ENCODE measurements at regions not wholly inside any gene's neighbourhood (a gene's known extent, or its start where the extent isn't known, plus 50 kb on each side); places are given as distances from the start of the nearest gene placed in this dataset.
A peak's percentile ranks its signal among the peaks of the same experiment; 100 is the strongest.
"Not testable (repeated sequence)": the region's sequence is repeated elsewhere in the genome, so short reads cannot be mapped to it uniquely, and the experiment has no call there.

DNA sequence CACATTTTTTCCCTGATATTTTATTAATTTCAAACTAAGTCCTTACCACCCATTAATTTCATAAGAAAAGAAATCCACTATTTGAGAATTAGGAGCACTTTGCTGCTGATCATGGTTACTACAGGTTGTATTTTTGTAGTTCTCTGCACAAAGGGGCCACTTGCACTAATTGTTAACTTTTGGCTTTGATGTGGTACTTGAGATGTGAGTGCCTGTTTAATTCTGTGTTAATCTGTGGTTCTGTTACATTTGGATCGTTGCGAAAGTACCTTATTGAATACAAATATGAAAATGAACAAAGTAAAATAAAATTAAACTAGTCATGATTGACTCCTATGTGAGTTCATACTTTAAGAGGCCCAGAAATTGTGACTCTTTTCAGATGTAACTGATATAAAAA, 374.9 kb upstream of the RGS6 start:
- no peaks in the 10 kb centered on the region for H3K27me3 Mint-ChIP-seq
- peaks cover 2% of the 10 kb centered on the region for H3K36me3 Mint-ChIP-seq
- H3K9me3 Mint-ChIP-seq = no peaks in the 10 kb centered on the region
- peak overlapping the region; percentile 93 for H3K27ac Mint-ChIP-seq
- H3K4me3 Mint-ChIP-seq = peak overlapping the region; percentile 68
- peaks cover 73% of the 10 kb centered on the region for H3K4me1 Mint-ChIP-seq

DNA sequence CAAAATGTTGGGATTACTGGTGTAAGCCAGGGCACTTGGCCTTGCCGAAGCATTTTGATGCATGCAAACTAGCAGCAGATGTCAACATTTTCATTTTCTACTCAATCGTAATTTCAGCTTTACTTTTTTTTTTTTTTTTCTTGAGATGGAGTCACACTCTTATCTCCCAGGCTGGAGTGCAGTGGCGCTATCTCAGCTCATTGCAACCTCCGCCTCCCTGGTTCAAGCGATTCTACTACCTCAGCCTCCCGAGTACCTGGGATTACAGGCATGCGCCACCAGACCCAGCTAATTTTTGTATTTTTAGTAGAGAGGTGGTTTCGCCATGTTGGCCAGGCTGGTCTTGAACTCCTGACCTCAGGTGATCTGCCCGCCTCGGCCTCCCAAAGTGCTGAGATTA, 373.3 kb upstream of the RGS6 start:
- H3K36me3 Mint-ChIP-seq, H3K4me3 Mint-ChIP-seq, H3K27me3 Mint-ChIP-seq, H3K9me3 Mint-ChIP-seq: not testable (repeated sequence)
- Mint-ChIP-seq H3K27ac (peak overlapping the region; percentile 47), H3K4me1 (peaks cover 65% of the 10 kb centered on the region)

DNA sequence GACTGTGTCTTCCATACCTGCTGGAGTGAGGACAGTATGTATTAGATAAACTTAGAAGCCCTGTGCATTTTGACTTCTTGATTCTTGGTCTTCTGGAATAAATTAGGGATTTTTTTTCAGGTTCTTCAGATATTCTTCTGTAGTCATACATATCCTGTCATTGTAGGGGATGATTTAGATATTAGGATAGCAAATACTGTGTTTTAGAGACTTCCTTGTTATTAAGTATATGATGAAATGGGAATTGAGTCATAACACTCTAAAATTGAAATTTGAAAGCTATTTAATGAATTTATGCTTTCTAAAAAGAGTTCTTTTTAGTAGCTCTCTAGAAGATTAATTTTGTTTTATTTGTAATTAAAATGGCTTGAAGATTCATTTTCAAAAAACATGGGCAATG, 371.5 kb upstream of the RGS6 start:
- Mint-ChIP-seq H3K9me3 (no peaks in the 10 kb centered on the region), H3K4me3 (no peak overlapping the region), H3K36me3 (peaks cover 2% of the 10 kb centered on the region), H3K27ac (no peak overlapping the region), H3K27me3 (no peaks in the 10 kb centered on the region), H3K4me1 (peaks cover 47% of the 10 kb centered on the region)

DNA sequence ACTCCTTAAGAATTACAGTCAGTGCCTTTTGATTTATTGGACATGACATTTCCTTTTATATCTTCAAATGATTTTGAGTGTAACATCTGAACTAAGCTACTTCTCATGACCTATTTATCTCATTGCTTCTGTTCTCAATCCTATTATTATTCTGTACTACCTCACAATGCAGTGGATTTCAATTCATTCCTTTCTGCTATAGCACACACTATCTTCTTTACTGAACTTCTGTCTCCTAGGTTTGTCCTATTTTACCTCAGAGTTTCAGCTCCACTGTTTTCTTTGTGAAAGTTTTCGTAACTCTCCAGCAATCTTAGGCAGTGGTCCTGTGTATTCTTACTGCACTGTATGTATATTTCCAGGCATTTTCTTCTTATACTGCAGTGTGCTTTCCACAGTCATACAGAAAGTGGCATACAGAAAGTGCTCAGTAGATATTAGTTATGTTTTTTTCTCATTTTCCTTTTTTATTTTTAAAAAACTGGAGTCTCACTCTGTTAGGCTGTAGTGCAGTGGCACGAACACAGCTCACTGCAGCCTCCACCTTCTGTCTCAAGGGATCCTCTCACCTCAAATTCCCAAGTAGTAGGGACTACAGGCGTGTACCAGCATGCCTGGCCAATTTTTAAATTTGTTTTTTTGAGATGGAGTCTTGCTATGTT, 368.6 kb upstream of the RGS6 start:
- no peak overlapping the region for H3K27ac Mint-ChIP-seq
- H3K4me3 Mint-ChIP-seq = no peak overlapping the region
- no peaks in the 10 kb centered on the region for H3K9me3 Mint-ChIP-seq
- H3K36me3 Mint-ChIP-seq = no peaks in the 10 kb centered on the region
- peaks cover 24% of the 10 kb centered on the region for H3K4me1 Mint-ChIP-seq
- H3K27me3 Mint-ChIP-seq = no peaks in the 10 kb centered on the region

DNA sequence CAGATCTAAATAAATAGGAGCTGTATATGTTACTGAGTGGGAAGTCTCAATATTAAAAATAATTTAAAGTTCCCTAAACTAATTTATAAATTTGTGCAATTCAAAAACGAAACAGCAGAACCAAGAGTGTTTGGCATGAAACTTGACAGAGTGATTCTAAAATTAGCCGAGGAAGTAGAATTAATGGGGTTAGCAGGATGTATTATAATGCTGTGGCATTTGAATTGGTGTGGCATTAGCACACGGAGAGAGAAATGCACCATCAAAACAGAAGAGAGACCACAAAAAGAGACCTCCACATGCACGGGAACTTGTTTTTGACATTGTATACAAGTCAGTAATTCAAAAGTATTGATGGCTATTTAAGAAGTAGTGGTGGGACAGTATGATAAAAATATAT, 366.0 kb upstream of the RGS6 start:
- peaks cover 2% of the 10 kb centered on the region for H3K36me3 Mint-ChIP-seq
- H3K9me3 Mint-ChIP-seq = no peaks in the 10 kb centered on the region
- no peak overlapping the region for H3K4me3 Mint-ChIP-seq
- no peak overlapping the region for H3K27ac Mint-ChIP-seq
- H3K4me1 Mint-ChIP-seq = peaks cover 13% of the 10 kb centered on the region
- H3K27me3 Mint-ChIP-seq = no peaks in the 10 kb centered on the region

DNA sequence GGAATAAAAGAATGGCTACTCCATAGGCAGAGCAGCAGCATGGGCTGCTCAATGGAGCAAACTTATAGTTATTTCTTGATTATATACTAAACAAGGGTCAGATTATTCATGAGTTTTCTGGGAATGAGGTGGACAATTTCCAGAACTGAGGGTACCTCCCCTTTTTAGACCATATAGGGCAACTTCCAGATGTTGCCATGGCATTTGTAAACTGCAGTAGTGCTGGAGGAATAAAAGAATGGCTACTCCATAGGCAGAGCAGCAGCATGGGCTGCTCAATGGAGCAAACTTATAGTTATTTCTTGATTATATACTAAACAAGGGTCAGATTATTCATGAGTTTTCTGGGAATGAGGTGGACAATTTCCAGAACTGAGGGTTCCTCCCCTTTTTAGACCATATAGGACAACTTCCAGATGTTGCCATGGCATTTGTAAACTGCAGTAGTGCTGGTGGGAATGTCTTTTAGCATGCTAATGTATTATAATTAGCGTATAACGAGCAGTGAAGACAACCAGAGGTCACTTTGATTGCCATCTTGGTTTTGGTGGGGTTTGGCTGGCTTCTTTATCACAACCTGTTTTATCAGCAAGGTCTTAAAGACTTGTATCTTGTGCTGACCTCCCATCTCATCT, 364.6 kb upstream of the RGS6 start:
- peaks cover 19% of the 10 kb centered on the region for H3K4me1 Mint-ChIP-seq
- not testable (repeated sequence) for H3K4me3 Mint-ChIP-seq, H3K27me3 Mint-ChIP-seq, H3K9me3 Mint-ChIP-seq, H3K27ac Mint-ChIP-seq, H3K36me3 Mint-ChIP-seq

DNA sequence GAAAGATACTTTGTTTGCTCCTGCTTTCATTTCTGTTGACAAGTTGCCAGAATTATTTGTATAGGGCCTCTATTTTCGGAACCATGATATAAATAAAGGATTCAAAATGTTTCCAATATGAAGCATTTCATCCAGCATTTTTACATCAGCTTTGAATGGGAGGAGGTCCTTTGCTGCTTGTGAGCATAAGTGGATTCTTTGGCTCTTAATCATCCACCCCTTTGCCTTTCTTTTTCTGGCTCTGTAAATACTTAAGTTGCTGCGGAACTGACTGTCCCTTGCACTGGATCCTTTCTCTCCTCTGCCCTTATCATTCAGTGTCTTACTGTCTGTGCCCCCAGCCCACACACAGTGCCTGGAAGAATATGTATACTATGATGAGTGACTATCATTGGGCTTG, 357.3 kb upstream of the RGS6 start:
- H3K27ac Mint-ChIP-seq = no peak overlapping the region
- H3K4me3 Mint-ChIP-seq = no peak overlapping the region
- H3K36me3 Mint-ChIP-seq = peaks cover 7% of the 10 kb centered on the region
- no peaks in the 10 kb centered on the region for H3K9me3 Mint-ChIP-seq
- H3K4me1 Mint-ChIP-seq = peaks cover 38% of the 10 kb centered on the region
- no peaks in the 10 kb centered on the region for H3K27me3 Mint-ChIP-seq

DNA sequence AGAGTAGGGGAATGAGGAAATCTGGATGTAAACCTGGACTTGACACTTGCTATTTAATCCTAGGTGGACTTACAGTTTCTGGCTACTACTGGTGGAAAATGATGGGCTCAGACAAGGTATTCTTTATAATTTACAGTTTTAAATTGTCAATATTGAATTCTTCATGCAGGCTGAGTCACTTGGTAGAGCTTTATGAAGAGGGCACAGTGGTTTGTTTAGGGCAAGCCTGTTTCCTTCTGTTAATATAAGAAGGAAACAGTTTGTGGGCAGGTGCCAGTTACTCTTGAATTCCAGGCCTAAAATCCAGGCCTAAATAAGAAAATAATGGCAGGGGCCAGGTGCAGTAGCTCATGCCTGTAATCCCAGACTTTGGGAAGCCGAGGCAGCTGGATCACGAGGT, 355.8 kb upstream of the RGS6 start:
- H3K36me3 Mint-ChIP-seq = peaks cover 6% of the 10 kb centered on the region
- H3K27ac Mint-ChIP-seq = no peak overlapping the region
- peaks cover 38% of the 10 kb centered on the region for H3K4me1 Mint-ChIP-seq
- H3K4me3 Mint-ChIP-seq = no peak overlapping the region
- no peaks in the 10 kb centered on the region for H3K27me3 Mint-ChIP-seq
- no peaks in the 10 kb centered on the region for H3K9me3 Mint-ChIP-seq

DNA sequence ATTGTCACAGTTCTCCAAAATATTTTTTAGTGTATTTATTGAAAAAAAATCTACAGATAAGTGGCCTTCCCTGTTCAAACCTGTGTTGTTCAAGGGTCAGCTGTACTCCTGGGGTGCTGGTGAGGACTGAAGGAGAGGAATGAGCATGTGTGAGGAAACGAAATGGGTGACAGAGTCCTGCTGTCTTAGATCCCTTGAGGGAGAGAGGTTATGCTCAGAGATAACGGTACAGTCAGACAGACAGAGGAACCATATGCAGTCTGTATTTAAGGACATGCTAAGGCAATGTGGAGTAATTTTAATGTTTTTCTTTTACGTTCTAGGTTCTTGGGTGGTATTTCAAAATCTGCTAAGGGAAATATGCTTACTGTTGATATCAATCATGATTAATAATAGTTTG, 352.9 kb upstream of the RGS6 start:
- Mint-ChIP-seq H3K36me3 (peaks cover 9% of the 10 kb centered on the region), H3K27me3 (no peaks in the 10 kb centered on the region), H3K9me3 (no peaks in the 10 kb centered on the region), H3K27ac (no peak overlapping the region), H3K4me3 (no peak overlapping the region), H3K4me1 (peaks cover 33% of the 10 kb centered on the region)

DNA sequence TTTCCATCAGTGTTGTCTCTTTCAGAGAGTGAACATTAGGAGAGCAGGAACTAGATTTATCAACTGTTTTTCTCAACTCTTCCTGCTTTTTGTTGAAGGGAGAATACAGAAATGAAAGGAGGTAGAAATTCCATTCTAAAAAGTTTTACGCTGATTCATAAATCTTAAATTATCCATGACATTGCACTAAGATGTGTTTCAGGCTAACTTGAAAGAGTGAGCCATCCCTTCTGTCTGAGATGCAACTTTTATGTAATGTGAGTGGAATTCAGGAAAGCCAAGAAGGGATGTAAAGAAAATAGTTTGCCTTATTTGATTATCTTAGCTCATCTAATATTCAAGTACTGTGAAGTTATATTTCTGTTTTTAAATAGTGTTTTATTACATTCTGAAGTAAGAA, 349.5 kb upstream of the RGS6 start:
- Mint-ChIP-seq H3K4me3 (no peak overlapping the region), H3K9me3 (no peaks in the 10 kb centered on the region), H3K27ac (peak overlapping the region; percentile 46), H3K36me3 (peaks cover 9% of the 10 kb centered on the region), H3K4me1 (peaks cover 34% of the 10 kb centered on the region), H3K27me3 (no peaks in the 10 kb centered on the region)

DNA sequence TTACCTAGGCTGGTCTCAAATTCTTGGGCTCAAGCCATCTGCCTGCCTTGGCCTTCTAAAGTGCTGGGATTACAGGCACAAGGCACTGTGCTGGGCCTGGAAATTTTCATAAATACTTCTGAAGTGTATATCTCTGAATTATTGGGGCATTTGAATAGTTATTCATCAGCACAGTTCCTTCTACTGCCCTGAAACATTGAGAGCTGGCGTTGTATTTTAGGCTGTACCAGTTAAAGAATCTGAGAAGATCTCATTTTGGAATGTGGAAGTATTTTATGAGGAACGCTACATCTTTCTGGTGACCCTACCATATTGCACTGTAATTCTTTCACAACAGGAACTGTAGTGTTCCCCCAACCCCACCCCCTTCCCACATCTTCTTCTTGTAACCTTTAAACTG, 349.0 kb upstream of the RGS6 start:
- Mint-ChIP-seq H3K4me3 (no peak overlapping the region), H3K27ac (no peak overlapping the region), H3K27me3 (no peaks in the 10 kb centered on the region), H3K4me1 (peaks cover 33% of the 10 kb centered on the region), H3K9me3 (no peaks in the 10 kb centered on the region), H3K36me3 (peaks cover 9% of the 10 kb centered on the region)

DNA sequence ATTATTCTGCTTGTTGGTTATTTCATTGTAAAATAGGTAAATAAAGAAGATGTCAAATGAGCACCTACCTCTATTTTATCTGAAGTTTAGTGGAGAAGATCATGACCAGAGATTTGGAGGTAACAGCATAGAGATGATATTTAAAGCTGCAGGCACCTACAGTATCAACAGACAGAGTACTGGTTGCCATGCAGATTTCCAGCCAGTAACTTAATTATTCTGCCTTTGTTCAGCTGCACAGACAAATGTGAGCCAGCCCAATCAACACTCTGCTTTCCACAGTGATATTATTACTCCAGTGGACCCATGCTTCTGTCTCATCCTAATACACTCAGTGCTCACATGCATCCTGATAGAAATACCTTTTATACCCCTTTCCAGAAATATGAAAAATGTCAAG, 348.5 kb upstream of the RGS6 start:
- Mint-ChIP-seq H3K4me1 (peaks cover 33% of the 10 kb centered on the region), H3K27ac (peak overlapping the region; percentile 47), H3K4me3 (no peak overlapping the region), H3K27me3 (no peaks in the 10 kb centered on the region), H3K36me3 (peaks cover 8% of the 10 kb centered on the region), H3K9me3 (no peaks in the 10 kb centered on the region)

DNA sequence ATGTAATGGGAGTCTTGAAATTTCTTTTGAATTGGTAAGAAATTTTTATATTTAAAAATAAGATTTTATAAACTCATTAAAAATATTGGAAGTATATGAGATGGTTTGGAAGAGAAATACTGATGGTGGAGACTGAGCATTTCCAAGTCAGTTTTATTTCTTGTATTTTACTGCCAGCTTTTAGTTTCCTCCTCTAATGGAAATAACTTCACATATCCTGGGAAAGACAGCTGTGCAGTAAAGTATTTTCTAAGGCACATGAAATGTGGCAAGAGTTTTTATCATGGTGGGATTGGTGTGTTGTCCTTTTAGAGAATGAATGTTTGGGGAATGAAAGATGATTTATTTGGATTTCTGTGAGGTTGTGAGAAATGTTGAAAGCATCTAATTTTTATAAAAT, 346.9 kb upstream of the RGS6 start:
- no peaks in the 10 kb centered on the region for H3K27me3 Mint-ChIP-seq
- peaks cover 11% of the 10 kb centered on the region for H3K36me3 Mint-ChIP-seq
- H3K27ac Mint-ChIP-seq = no peak overlapping the region
- H3K9me3 Mint-ChIP-seq = no peaks in the 10 kb centered on the region
- H3K4me1 Mint-ChIP-seq = peaks cover 42% of the 10 kb centered on the region
- H3K4me3 Mint-ChIP-seq = no peak overlapping the region

DNA sequence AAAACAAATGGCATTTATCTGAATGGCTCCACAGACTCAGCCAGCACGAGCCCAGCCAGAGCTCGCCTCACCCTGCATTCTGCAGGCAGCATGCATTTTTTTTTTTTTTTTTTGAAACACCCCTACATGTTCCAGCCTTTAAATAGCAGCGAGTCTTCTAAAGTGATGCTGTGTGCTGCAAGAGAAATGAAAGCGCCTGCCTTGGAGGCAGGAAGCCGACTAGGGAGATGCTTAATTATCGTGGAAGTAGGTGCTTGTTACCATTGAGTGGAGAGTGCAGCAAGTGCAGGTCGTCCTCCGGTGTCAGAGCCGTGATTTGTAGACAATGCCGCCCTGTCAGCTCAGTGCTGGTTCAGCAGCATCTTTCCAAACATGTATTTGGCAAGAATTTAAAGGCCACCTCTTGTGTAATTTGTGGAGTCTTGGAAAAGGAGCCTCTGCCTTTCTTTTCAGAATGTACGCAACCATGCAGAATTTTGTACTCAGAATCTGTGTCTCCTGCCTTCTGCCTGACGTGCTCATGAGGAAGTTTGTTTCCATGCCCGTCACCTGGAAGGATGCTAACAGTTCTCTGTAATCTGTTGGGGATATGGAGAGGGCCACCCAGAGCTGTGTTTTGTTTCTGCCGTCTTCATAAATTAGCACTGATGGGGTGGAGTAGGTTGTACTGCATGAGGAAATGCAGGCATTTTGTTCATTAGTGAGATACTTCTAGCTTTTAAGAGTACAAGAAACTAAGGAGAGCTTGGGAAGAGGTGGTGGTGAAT, 345.9 kb upstream of the RGS6 start:
- Mint-ChIP-seq H3K9me3 (no peaks in the 10 kb centered on the region), H3K4me1 (peaks cover 44% of the 10 kb centered on the region), H3K27ac (no peak overlapping the region), H3K27me3 (no peaks in the 10 kb centered on the region), H3K4me3 (no peak overlapping the region), H3K36me3 (peaks cover 11% of the 10 kb centered on the region)

DNA sequence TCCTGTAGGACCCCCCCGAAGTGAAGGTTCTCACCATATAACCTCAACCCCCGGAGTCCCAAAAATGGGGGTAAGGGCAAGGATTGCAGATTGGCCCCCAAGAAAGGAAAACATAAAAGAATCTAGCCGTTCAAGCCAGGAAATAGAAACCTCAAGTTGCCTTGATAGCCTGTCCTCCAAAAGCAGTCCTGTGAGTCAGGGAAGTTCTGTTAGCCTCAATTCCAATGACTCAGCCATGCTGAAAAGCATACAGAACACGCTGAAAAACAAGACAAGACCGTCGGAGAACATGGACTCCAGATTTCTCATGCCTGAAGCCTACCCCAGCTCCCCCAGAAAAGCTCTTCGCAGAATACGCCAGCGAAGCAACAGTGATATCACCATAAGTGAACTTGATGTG, 344.2 kb upstream of the RGS6 start:
- H3K27ac Mint-ChIP-seq = no peak overlapping the region
- H3K4me1 Mint-ChIP-seq = peaks cover 44% of the 10 kb centered on the region
- no peak overlapping the region for H3K4me3 Mint-ChIP-seq
- H3K27me3 Mint-ChIP-seq = no peaks in the 10 kb centered on the region
- H3K36me3 Mint-ChIP-seq = peaks cover 11% of the 10 kb centered on the region
- no peaks in the 10 kb centered on the region for H3K9me3 Mint-ChIP-seq

DNA sequence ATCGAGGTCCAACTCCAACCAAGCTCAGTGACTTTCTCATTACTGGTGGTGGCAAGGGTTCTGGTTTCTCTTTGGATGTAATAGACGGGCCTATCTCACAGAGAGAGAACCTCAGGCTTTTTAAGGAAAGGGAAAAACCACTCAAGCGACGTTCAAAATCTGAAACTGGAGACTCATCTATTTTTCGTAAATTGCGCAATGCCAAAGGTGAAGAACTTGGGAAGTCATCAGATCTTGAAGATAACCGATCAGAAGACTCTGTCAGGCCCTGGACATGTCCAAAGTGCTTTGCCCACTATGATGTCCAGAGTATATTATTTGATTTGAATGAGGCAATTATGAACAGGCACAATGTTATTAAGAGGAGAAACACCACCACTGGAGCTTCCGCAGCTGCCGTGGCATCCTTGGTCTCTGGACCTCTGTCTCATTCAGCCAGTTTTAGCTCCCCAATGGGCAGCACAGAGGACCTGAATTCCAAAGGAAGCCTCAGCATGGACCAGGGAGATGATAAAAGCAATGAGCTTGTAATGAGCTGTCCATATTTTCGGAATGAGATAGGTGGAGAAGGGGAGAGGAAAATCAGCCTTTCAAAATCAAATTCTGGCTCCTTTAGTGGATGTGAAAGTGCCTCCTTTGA, 343.5 kb upstream of the RGS6 start:
- Mint-ChIP-seq H3K27ac (no peak overlapping the region), H3K36me3 (peaks cover 9% of the 10 kb centered on the region), H3K4me1 (peaks cover 43% of the 10 kb centered on the region), H3K4me3 (no peak overlapping the region), H3K9me3 (no peaks in the 10 kb centered on the region), H3K27me3 (no peaks in the 10 kb centered on the region)

Data from activated naive CD4-positive, alpha-beta T cell treated with anti-CD3 and anti-CD28 coated beads, Interleukin-2, amount 50 U/mL, for 24 hours (primary cell).